HFF-Myc (cell line): ENCODE measurements at regions not wholly inside any gene's neighbourhood (a gene's known extent, or its start where the extent isn't known, plus 50 kb on each side); places are given as distances from the start of the nearest gene placed in this dataset.
A peak's percentile ranks its signal among the peaks of the same experiment; 100 is the strongest.

Experiments used
- DNase-seq: peaks from one replicate; pipeline ENCODE4 v3.0.0-alpha.2; 2011; ENCODE audit warnings: low read depth; ENCODE audit errors: extremely low read depth
- H3K4me3 ChIP-seq: replicated peaks from 2 replicates; pipeline ENCODE4 v1.5.1; 2011; ENCODE audit warnings: low read depth, mild to moderate bottlenecking, control low read depth, low read length
- TF ChIP-seq, protein P1 (sequence below): IDR thresholded peaks from 2 replicates; pipeline ENCODE4 v1.5.1; 2012; ENCODE audit warnings: mild to moderate bottlenecking, low read depth, low read length, control low read depth; ENCODE audit errors: missing control alignments

DNA sequence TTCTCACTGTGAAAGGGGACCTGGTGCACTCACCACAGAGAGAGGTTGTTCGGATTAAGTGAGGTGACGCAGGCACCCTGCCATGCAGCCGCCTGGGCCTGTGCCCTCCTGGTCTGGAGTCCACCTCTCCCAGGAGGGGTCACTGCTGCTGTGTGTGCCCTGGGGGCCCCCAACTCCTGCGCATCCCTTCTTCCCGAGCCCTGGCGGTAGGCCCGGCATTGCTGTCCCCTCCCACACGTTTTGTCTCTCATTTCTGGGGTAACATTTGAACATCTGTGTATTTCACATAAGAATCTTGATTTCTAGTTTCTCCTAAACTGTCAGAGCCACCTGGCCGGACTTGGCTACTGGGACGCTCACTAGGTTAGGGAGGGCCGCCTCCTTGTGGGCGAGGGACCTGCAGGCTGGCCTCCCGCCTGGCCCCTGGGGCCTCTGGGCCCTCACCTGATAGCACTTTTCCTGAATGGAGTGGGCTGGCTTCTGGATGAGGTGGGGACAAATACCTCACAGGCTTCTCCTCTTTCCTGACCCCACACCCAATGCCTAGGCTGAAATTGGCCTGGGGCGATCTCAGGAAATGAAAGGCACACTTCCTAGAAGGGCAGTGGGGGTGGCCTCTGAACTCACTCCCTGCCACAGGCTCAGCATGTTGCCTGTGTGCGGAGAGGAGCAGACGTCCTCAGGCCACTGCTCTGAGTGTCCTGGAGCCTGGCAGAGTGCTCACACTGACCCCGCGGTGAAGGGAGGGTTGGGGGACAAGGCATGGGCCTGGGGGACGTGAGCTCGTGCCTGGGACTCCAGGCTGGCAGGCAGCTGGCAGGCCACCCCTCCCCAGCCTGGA is 104.2 kb upstream of the PRR23E start:
- TF ChIP-seq, protein P1, sequence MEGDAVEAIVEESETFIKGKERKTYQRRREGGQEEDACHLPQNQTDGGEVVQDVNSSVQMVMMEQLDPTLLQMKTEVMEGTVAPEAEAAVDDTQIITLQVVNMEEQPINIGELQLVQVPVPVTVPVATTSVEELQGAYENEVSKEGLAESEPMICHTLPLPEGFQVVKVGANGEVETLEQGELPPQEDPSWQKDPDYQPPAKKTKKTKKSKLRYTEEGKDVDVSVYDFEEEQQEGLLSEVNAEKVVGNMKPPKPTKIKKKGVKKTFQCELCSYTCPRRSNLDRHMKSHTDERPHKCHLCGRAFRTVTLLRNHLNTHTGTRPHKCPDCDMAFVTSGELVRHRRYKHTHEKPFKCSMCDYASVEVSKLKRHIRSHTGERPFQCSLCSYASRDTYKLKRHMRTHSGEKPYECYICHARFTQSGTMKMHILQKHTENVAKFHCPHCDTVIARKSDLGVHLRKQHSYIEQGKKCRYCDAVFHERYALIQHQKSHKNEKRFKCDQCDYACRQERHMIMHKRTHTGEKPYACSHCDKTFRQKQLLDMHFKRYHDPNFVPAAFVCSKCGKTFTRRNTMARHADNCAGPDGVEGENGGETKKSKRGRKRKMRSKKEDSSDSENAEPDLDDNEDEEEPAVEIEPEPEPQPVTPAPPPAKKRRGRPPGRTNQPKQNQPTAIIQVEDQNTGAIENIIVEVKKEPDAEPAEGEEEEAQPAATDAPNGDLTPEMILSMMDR = no peak
- DNase-seq = no peak
- no peak overlapping the region for H3K4me3 ChIP-seq

- no peak overlapping the region for H3K4me3 ChIP-seq
- DNase-seq = no peak
- TF ChIP-seq, protein P1 = no peak
These were observed 103.3 kb upstream of the PRR23E start for GRCh38 chr3:127089486-127090145.

DNA sequence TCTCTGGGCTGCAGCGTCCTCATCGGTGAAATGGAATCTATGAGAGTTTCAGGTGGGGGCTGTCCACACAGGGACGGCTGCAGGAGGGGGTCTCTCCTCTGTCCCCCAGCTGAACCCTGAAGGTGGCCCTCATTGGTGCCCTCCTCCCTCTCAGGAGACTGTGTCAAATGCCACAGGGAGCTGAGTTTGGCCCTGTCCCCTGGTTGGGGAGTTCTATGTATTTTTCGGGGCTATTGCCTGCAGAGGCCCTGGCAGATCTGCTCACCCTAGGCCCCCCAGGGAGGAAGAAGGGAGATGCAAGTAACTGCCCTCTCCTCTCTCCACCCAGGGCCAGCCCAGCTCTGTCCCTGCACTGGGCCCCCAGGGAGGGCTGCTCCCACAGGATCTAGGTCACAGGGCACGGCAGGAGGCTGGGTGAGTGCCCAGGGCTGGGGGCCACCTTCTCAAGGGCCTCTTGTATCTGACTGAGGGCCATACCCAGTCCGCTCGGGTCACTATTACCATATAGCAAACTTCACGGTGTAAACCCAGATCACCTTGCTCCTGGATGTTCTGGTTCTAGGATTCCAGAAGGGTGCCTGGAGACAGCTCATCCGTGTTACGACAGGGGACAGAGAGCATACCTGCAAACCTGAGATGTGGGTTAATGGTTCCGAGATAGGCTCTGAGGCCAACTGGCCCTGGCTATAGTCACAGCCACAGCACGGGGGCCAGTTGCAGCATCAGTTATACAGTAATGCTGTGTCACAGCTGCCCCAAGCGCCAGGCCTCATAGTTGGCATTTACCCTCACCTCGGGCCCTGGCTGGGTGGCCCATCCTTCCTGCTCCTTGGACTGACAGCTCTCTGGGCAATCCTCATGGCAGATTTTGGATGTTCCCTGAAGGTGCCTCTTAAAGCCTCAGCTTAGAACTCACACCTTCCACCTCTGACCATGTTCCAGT is 102.4 kb upstream of the PRR23E start:
- TF ChIP-seq, protein P1 = no peak
- no peak for DNase-seq
- no peak overlapping the region for H3K4me3 ChIP-seq

- TF ChIP-seq, protein P1 = no peak
- no peak overlapping the region for H3K4me3 ChIP-seq
- DNase-seq = no peak
These were observed 101.6 kb upstream of the PRR23E start for GRCh38 chr3:127091376-127091775.

DNA sequence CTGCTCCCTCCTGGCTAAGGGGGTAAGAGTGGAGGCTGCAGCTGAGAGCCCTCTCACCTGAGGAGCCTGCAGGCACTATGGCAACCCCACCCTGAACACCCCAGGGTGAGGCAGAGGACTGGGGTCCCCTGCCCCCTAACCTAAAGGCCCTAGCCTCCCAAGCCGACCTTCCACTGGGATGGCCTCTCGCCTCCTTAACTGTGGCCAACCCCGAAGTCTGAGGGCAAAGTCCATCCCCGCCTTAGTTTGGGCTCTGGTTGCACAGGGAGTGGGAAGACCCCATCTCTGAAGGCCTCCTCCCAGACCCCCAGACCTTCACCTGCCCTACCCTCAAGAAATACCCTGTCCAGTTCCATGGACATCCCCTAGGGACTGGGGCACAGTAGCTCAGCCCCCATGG is 100.6 kb upstream of the PRR23E start:
- H3K4me3 ChIP-seq = no peak overlapping the region
- TF ChIP-seq, protein P1 = no peak
- DNase-seq = no peak

GRCh38 chr3:127092776-127093175 is 100.2 kb upstream of the PRR23E start:
- no peak overlapping the region for H3K4me3 ChIP-seq
- TF ChIP-seq, protein P1 = peak; percentile 6
- DNase-seq = no peak
